Upper lobe of left lung (tissue), 6 donors: ENCODE measurements at regions not wholly inside any gene's neighbourhood (a gene's known extent, or its start where the extent isn't known, plus 50 kb on each side); places are given as distances from the start of the nearest gene placed in this dataset.

Experiments used
- ATAC-seq, 2 donors: fragments of 200-7000 bp; cut with Tn5 transposase; one replicate each; pipeline ENCODE4 v1.9.1; 2022; ENCODE audit warnings: mild to moderate bottlenecking in 2 of 2, moderate library complexity in 2 of 2; ENCODE audit not compliant: low FRiP score in 2 of 2
- DNase-seq, 2 donors: peaks; one replicate each; pipeline ENCODE4 v3.0.0-alpha.2; 2019 to 2020
- H3K27ac ChIP-seq, 4 donors: fragments of 200-600 bp; sonication (generic); one replicate each; pipeline ENCODE4 v1.5.1; 2016 to 2019
- H3K27me3 ChIP-seq, 4 donors: fragments of 200-600 bp; sonication (generic); one replicate each; pipeline ENCODE4 v1.5.1; 2017 to 2019
- H3K36me3 ChIP-seq, 4 donors: fragments of 200-600 bp; sonication (generic); one replicate each; pipeline ENCODE4 v1.5.1; 2016 to 2019
- H3K4me1 ChIP-seq, 4 donors: fragments of 200-600 bp; sonication (generic); one replicate each; pipeline ENCODE4 v1.5.1; 2018 to 2019
- H3K4me3 ChIP-seq, 4 donors: fragments of 200-600 bp; sonication (generic); one replicate each; pipeline ENCODE4 v1.5.1; 2017 to 2019; ENCODE audit warnings: mild to moderate bottlenecking in 2 of 4, moderate library complexity in 1 of 4
- H3K9me3 ChIP-seq, 4 donors: fragments of 200-600 bp; sonication (generic); one replicate each; pipeline ENCODE4 v1.5.1; 2018 to 2019
- EP300 ChIP-seq, 4 donors: sonication (generic); formaldehyde crosslinking; IDR thresholded peaks; one replicate each; pipeline ENCODE4 v1.5.1; 2017; ENCODE audit warnings: antibody characterized with exemption in 4 of 4, control low read depth in 2 of 4
- POLR2A ChIP-seq, 4 donors: fragments of 450-650 bp; IDR thresholded peaks; one replicate each; pipeline ENCODE4 v1.5.1; 2016 to 2017; ENCODE audit warnings: antibody characterized with exemption in 4 of 4, mild to moderate bottlenecking in 2 of 4
- POLR2AphosphoS5 ChIP-seq, 2 donors: sonication (generic); formaldehyde crosslinking; IDR thresholded peaks; one replicate each; pipeline ENCODE4 v1.5.1; 2017; ENCODE audit warnings: antibody characterized with exemption in 2 of 2
- WGBS, 2 donors: methylation state at CpG; one replicate each; pipeline ENCODE4 v1.1.5; 2017 to 2018; 5-methylcytosine and 5-hydroxymethylcytosine counted together
- TF ChIP-seq, protein P1 (sequence below), 6 experiments: fragments of 450-650 bp in 4 of 6; fragments of 200-600 bp in 2 of 6; sonication (generic) in 2 of 6; IDR thresholded peaks; one replicate each; pipeline ENCODE4 v1.5.1; 2016 to 2019; ENCODE audit warnings: antibody characterized with exemption in 6 of 6
- donor health status: DM: no; HTN: no; CAD: no; lungs with moderate emphysema.
- donor health status: DM: no; HTN: yes; CAD: no; lungs with severe emphysema.

DNA sequence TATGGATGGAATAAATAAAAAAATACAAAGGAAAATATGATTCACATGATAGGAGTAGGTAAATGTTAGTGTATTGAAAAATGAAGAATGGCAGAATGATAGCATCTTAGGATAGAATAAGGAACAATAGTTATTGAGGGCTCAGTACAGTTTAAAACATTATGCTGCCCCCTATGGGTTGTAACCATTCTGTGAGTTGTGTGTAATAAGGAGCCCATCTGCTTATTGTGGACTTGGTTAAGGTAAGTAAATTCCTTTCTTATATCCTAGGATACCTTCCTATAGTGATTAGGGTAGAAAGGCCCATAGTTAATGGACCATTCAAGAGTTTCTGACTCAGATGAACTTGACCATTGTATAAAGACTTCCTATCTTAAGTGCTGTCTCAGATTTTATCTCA is 195.8 kb downstream of the PDHA2 start:
- ATAC-seq, result no peak

DNA sequence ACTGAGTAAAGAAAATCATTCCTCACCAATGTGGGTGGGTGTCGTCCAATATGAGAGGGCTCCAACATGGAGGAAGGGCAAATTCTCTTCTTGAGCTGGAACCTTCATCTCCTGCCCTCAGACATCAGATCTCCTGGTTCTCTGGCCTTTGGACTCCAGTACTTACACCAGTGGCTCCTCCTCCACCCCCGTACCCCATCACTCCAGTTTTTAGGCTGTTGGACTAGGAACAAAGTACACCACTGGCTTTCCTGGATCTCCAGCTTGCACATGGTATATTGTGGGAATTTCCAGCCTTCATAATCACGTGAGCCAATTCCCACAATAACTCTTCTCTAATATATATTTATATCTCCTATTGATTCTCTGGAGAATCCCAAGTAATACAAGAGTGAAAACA is 196.9 kb downstream of the PDHA2 start:
- WGBS, 2 donors, result 70 to 75% methylated on average over 3 of the region's 3 CpGs

More for the DNA sequence above, 195.8 kb downstream of the PDHA2 start:
- Histone ChIP-seq H3K36me3 (no peaks in the 10 kb centered on the region), H3K4me3 (no peak overlapping the region), H3K9me3 (no peaks in the 10 kb centered on the region), H3K4me1 (no peaks in the 10 kb centered on the region), H3K27me3 (no peaks in the 10 kb centered on the region), H3K27ac (no peak overlapping the region)
- TF ChIP-seq, protein P1, sequence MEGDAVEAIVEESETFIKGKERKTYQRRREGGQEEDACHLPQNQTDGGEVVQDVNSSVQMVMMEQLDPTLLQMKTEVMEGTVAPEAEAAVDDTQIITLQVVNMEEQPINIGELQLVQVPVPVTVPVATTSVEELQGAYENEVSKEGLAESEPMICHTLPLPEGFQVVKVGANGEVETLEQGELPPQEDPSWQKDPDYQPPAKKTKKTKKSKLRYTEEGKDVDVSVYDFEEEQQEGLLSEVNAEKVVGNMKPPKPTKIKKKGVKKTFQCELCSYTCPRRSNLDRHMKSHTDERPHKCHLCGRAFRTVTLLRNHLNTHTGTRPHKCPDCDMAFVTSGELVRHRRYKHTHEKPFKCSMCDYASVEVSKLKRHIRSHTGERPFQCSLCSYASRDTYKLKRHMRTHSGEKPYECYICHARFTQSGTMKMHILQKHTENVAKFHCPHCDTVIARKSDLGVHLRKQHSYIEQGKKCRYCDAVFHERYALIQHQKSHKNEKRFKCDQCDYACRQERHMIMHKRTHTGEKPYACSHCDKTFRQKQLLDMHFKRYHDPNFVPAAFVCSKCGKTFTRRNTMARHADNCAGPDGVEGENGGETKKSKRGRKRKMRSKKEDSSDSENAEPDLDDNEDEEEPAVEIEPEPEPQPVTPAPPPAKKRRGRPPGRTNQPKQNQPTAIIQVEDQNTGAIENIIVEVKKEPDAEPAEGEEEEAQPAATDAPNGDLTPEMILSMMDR (IDR thresholded peaks at IDR 0.05), result peak in 1 of 6 experiments; percentile 18
- TF ChIP-seq POLR2AphosphoS5 (IDR thresholded peaks at IDR 0.05), result no peak
- no peak for DNase-seq

DNA sequence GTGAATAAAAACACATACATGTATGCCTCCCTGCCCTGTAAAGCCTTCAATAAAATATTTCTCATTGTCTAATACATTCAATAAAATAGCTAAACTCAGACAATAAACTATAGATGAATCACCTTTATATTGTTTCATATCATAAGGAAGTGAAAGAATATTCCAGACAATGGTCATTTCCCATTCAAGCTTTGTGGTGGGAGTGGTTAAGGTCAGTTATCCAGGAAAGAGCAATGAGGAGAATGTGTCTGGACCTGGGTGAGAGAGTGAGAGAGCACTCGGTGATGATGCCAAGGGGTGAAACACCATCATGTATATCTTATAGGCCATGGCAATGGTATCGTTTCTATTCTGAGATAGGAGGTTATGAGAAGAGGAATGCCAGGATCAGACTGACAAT is 197.8 kb downstream of the PDHA2 start:
- ATAC-seq (no peak), DNase-seq (no peak)
- no peak overlapping the region for H3K4me3 ChIP-seq
- no peaks in the 10 kb centered on the region for H3K9me3 ChIP-seq
- H3K4me1 ChIP-seq, result no peaks in the 10 kb centered on the region
- H3K27ac ChIP-seq, result no peak overlapping the region
- TF ChIP-seq EP300 (IDR thresholded peaks at IDR 0.05), result no peak
- TF ChIP-seq POLR2AphosphoS5 (IDR thresholded peaks at IDR 0.05), result no peak
- TF ChIP-seq, protein P1 (IDR thresholded peaks at IDR 0.05), result no peak
- no peak for TF ChIP-seq POLR2A (IDR thresholded peaks at IDR 0.05)
- 80 to 81% methylated on average over 2 of the region's 2 CpGs for WGBS, 2 donors
- H3K27me3 ChIP-seq, result no peaks in the 10 kb centered on the region
- no peaks in the 10 kb centered on the region for H3K36me3 ChIP-seq

More for the DNA sequence above, 196.9 kb downstream of the PDHA2 start:
- DNase-seq, result no peak
- H3K27me3 ChIP-seq, result no peaks in the 10 kb centered on the region
- TF ChIP-seq EP300 (IDR thresholded peaks at IDR 0.05) (no peak), POLR2A (IDR thresholded peaks at IDR 0.05) (no peak), POLR2AphosphoS5 (IDR thresholded peaks at IDR 0.05) (no peak)
- TF ChIP-seq, protein P1 (IDR thresholded peaks at IDR 0.05), result no peak
- H3K36me3 ChIP-seq, result no peaks in the 10 kb centered on the region
- ATAC-seq, result no peak
- H3K9me3 ChIP-seq, result no peaks in the 10 kb centered on the region
- no peak overlapping the region for H3K4me3 ChIP-seq
- H3K4me1 ChIP-seq, result no peaks in the 10 kb centered on the region
- no peak overlapping the region for H3K27ac ChIP-seq

DNA sequence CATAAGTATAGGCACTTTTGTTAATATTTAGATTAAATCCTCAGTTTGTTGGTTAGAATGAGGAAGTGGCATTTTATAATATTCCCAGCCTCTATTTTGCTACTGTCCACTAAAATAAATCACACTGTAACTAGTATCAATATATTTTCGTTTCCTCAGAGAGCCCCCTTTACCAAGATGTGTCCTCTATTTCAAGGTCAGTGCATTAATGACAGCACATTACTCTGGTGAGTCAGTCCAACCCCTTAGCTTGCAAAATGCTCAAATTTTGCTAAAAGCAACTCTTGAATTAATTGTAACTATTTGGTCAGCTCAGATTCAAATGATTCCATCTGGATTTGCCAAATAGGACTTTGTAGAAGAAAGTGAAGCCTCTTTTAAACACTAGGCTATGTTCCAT is 199.3 kb downstream of the PDHA2 start:
- TF ChIP-seq EP300 (IDR thresholded peaks at IDR 0.05) (no peak), POLR2AphosphoS5 (IDR thresholded peaks at IDR 0.05) (no peak), POLR2A (IDR thresholded peaks at IDR 0.05) (no peak)
- TF ChIP-seq, protein P1 (IDR thresholded peaks at IDR 0.05), result no peak
- no peak overlapping the region for H3K4me3 ChIP-seq
- 33 to 43% methylated on average over 1 of the region's 1 CpG for WGBS, 2 donors
- H3K9me3 ChIP-seq, result no peaks in the 10 kb centered on the region
- no peak for ATAC-seq
- no peaks in the 10 kb centered on the region for H3K4me1 ChIP-seq
- no peaks in the 10 kb centered on the region for H3K36me3 ChIP-seq
- H3K27me3 ChIP-seq, result no peaks in the 10 kb centered on the region
- no peak overlapping the region for H3K27ac ChIP-seq
- DNase-seq, result no peak

DNA sequence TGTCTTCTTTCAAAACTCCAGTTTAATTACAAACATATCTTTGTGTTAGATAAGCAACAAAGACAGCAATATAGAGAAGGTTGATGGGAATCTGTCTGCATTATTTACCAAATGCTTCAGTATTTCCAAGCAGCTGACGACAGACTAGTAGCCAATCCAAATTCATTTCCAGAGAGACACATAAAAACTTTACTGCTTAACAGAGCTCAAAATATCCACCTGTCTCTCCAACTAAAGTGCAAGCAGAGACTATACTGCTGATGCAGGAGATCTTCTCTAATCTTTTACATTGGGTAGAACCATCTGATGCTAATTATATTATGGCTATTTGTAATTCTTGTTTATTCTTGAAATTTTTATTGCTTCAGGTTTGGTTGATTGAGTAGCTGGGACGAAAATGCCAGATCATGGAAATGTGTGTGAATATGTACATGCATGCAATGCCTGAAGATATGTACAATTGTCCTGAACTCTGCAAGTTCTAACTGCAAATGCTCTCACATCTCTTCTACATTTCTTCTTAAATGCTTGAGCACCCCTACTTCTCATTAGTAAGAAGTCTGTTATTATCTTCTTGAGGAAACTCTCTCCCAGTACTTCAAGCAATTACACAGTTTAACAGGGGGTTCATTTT is 200.0 kb downstream of the PDHA2 start:
- Histone ChIP-seq H3K9me3 (no peaks in the 10 kb centered on the region), H3K4me1 (no peaks in the 10 kb centered on the region), H3K27me3 (no peaks in the 10 kb centered on the region), H3K27ac (no peak overlapping the region), H3K4me3 (no peak overlapping the region), H3K36me3 (no peaks in the 10 kb centered on the region)
- no peak for ATAC-seq
- TF ChIP-seq, protein P1 (IDR thresholded peaks at IDR 0.05), result no peak
- TF ChIP-seq POLR2A (IDR thresholded peaks at IDR 0.05), result no peak
- TF ChIP-seq EP300 (IDR thresholded peaks at IDR 0.05), result no peak
- no peak for TF ChIP-seq POLR2AphosphoS5 (IDR thresholded peaks at IDR 0.05)
- WGBS, 2 donors, result 52 to 76% methylated on average over 2 of the region's 2 CpGs
- DNase-seq, result no peak
